ENCODE measurements at regions not wholly inside any gene's neighbourhood (a gene's known extent, or its start where the extent isn't known, plus 50 kb on each side); places are given as distances from the start of the nearest gene placed in this dataset.
A peak's percentile ranks its signal among the peaks of the same experiment; 100 is the strongest.

- DNase-seq: no peak
Observed at GRCh38 chr18:55866886-55867285, 278.9 kb upstream of the TCF4 start.

- DNase-seq: no peak
Observed at GRCh38 chr18:55866006-55866405, 278.0 kb upstream of the TCF4 start.

DNA sequence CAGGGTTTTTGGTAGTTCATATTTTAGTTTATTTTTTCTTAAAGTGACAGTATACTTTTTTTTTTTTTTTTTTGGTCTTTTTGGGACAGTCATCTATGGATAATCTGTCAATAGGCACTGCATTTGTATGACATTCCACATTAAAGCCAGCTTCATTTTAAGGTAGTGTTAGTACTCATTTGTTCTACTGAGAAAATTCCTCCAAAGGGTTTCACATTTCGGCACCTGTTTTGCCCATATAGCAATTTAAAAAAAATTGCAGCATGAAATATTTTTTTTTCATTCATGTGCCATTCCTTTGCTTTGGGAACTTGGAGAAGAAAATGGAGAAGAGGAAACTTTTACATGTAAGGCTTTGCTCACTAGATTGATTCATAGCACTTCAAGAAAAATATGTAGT is 276.3 kb upstream of the TCF4 start:
- no peak for DNase-seq

DNA sequence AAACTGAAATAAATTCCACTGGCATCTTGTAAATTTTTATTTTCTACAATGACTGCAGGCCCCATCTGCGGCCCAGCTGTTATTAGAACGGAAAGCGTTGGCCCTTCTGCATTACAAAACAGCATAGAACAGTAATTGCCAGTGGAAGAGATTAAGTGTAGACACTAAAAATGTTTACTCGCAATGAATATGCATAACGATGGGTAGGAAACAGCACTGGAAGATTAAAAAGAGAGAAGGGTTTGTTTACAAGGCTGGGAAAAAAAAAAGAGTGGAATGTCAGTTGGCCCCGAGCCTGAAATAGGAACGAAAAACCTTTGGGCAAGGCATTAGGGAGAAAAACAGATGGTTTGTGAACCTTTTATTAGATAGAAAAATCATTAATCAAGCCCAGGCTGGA is 275.9 kb upstream of the TCF4 start:
- DNase-seq: peak; percentile 64

- no peak for DNase-seq
Observed at GRCh38 chr18:55863391-55863706, 275.4 kb upstream of the TCF4 start.

DNA sequence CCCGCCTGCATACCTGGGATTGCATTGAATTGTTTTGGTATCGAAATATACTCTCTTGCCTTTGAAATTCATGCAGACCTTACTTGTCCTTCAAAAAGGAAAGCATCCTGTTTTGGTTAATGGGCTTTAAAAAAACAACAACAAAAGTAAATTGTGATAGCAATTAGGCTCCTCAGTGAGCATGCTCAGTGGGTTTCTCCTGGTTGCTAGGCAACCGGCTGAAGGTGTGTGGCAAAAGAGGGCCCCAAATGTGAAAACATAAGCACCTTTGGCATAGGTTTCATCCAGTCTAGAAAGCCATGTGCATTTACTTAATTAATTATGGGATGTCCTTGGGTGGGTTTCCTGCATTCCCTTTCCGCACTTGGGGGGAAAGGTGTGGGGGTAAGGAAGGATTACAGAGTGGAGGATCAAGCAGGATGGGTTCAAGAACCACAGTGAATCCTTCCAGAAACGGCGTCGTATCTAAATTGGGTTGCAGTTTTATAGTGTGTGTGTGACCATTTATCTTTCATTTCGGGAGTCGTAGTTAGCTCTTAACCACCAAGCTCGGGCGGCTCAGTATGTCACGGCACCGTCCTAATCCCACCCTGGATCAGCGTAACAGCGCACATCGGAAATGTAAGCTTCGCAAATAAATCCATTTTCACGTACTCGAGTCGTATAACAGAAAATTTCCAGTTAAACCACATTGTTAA is 274.9 kb upstream of the TCF4 start:
- DNase-seq: no peak

DNA sequence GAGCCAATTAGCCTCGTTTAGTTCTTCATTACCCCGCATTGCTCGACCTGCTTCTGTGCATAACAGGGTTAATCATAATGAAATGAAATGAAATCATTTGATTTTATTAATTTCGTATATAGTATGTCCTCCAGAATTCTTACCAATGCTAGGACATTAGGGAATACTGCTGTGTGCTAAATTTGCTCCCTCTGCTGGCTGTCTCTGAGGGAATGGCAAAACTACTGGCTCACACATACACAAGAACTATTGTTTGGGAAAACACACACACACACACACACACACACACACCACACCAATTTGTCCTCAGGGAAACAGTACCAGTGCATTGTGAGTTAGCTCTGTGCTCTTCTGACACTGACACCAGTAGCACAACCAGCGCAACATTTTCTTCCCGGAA is 273.3 kb upstream of the TCF4 start:
- DNase-seq: no peak

- DNase-seq: no peak
Observed at GRCh38 chr18:55858661-55859515, 270.9 kb upstream of the TCF4 start.

DNA sequence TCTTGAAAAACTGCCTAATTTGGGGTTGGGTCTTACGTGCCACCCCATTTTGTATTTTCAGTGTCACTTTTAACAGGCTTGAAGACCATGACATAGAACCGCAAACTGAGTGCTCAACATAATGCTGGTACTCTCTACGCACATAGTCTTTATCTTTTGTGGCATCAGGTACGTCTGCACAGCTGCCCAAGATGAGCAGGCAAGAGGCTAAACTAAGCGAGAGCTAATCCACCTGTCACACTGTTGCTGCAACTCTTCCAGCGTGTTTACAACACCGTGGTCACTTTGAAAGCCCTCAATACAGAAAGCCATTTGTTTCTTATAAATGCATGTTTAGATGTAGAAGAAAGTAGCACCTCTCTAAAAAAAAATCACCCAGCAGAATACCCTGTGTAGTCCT is 270.0 kb upstream of the TCF4 start:
- no peak for DNase-seq

GRCh38 chr18:55857409-55857808 is 269.4 kb upstream of the TCF4 start:
- no peak for DNase-seq

DNA sequence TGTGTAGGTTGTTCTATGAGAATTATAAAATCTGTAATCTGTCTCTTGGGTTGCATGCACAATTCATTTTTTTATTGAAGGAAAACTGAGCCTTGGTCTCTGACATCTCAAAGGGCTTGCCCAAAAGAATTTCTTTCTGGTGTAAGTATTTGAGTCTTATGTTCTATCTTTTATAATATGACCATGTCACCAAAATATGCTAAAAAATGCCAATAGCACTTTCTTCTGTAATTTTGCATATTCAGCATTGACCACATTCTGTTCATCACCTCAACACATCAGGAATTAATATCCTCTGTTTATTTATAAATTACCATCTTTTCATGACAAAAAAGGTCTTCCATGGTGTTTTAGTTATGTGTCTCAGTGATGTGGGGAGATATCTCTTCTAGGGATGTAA is 268.7 kb upstream of the TCF4 start:
- DNase-seq: no peak

- DNase-seq: no peak
Observed at GRCh38 chr18:55856229-55856628, 268.2 kb upstream of the TCF4 start.

DNA sequence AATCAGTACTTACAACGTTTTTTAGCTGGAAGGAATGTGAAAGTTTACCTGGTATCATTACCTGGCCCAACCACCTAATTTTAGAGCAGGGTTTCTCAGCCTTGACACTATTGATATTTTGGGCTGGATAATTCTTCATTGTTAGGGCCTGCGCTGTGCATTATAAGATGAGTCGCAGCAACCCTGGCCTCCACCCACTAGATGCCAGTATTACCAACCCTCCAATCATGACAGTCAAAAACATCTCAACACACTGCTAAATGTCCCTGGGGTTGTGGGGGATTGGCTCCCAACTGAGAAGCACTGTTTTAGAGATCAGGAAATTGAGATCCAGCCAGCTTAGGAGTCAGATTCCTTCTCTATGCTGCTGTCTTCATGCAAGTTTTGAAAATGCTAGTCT is 265.3 kb upstream of the TCF4 start:
- no peak for DNase-seq

DNA sequence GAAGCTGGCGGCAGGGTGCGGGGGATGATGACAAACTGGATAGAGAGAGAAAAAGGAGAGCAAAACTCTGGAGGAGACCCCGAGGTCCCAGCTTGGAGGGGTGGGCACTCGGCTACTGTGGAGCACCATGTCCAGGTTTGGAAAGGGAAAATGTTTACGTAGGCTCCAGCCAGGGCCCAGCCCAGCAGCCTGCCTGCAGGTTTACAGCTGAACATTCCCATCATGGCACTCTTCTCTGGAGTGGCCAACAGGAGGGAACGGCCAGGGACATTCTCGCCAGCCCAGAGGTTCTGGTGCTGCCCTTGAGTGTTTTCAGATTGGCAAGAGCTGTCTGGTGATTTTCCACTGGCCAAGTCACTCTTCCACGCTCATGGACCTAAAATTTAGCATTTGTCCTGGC is 262.9 kb upstream of the TCF4 start:
- DNase-seq: no peak

GRCh38 chr18:55849391-55849790 is 261.4 kb upstream of the TCF4 start:
- no peak for DNase-seq

- DNase-seq: no peak
Observed at GRCh38 chr18:55847960-55848359, 260.0 kb upstream of the TCF4 start.

DNA sequence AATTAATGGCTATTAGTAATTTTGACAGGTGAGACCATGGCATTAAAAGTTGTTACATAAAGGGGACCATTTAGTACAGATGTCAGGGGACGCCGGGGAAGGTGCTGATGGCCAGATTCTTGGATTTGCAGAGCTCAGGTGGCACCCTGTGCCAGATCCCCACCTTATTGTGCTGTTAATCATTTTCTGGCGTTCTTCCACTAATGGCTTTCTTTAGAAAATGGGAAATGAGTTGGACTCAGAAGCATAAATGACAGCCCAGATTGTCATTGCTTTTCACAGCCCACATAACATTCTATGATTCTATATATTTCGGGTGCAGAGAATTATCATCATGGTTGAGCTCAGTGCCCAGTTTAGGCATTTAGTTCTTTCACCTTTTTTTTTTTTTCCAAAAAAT is 257.2 kb upstream of the TCF4 start:
- no peak for DNase-seq

DNA sequence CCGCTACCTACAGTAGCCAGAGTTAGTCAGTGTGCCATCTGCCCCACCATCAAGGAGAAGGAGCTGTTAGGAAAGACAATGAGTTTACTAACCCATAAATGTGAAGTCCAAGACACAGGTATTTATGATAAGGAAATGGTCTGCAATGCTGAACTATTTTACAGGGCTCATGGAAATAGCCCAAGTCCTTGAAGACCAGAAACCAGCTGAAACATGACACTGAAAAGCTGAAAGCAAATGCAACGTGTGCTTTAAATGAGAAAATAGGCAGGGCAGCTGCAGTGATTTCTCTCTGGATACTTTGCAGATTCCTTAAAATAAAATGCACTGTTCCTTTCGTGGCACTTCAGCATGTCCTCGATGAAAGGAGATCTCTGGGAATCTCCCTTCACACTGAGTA is 256.4 kb upstream of the TCF4 start:
- DNase-seq: no peak

- no peak for DNase-seq
Observed at GRCh38 chr18:55841314-55841713, 253.3 kb upstream of the TCF4 start.

GRCh38 chr18:55840601-55841170 is 252.7 kb upstream of the TCF4 start:
- no peak for DNase-seq

DNA sequence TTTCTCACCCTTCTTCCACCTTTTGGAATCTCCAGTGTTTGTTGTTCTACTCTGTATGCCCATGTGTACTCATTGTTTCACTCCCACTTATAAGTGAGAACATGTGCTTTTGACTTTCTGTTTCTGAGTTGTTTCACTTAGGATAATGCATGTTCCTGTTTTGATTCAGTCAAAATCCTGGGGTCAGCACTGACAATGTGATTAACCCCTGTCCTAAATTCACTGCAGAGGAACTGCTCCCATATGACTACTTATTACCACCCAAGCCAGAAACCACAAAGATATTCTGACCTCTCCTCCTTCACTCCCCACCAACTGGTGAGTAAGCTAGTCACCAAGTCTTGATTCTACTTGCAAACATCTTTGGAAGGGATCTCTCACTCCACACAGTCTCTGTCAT is 251.4 kb upstream of the TCF4 start:
- DNase-seq: no peak

GRCh38 chr18:55838841-55839240 is 250.8 kb upstream of the TCF4 start:
- DNase-seq: no peak

GRCh38 chr18:55838319-55838718 is 250.3 kb upstream of the TCF4 start:
- no peak for DNase-seq

DNA sequence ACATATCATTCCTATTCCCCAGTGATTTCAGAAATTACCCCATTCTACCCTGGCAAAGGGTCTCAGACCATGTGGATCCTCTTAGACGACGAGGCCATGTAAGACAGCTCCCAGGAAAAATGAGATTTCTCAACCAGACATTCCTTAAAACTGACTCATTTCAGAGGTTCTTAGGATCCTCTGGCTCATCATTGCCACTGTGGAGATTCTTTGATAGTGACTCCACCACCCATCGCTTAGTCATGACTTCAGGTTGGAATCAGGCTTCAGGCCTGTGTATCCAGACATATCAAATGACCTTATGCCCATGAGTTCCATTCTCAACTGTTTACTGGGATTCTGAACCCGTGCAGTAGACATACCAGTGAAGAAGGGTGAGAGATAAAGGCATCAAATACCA is 245.6 kb upstream of the TCF4 start:
- DNase-seq: no peak
